Smooth muscle cell (in vitro differentiated cells): ENCODE measurements at regions not wholly inside any gene's neighbourhood (a gene's known extent, or its start where the extent isn't known, plus 50 kb on each side); places are given as distances from the start of the nearest gene placed in this dataset.

Experiments
- DNase-seq: peaks from one replicate; lab custom pipeline; 2025; ENCODE audit not compliant: unreplicated experiment; lab: John Stamatoyannopoulos, UW
- H2AFZ ChIP-seq: fragments of 200-600 bp; sonication (generic); 2 replicates; pipeline ENCODE4 v1.6.0; 2016; ENCODE audit warnings: antibody characterized with exemption, low read depth, mild to moderate bottlenecking
- H3F3A ChIP-seq: fragments of 200-600 bp; sonication (generic); 2 replicates; pipeline ENCODE4 v1.6.0; 2017; ENCODE audit warnings: antibody characterized with exemption, low read depth
- H3K27ac ChIP-seq: fragments of 200-600 bp; sonication (generic); 2 replicates; pipeline ENCODE4 v1.5.1; 2016; ENCODE audit warnings: low read depth, mild to moderate bottlenecking
- H3K27me3 ChIP-seq: fragments of 200-600 bp; sonication (generic); 2 replicates; pipeline ENCODE4 v1.6.1; 2016; ENCODE audit warnings: low read depth, mild to moderate bottlenecking
- H3K36me3 ChIP-seq: fragments of 200-600 bp; sonication (generic); 2 replicates; pipeline ENCODE4 v1.5.1; 2016; ENCODE audit warnings: low read depth
- H3K4me1 ChIP-seq: fragments of 200-600 bp; sonication (generic); 2 replicates; pipeline ENCODE4 v1.5.1; 2016; ENCODE audit warnings: low read depth
- H3K4me2 ChIP-seq: fragments of 200-600 bp; sonication (generic); 2 replicates; pipeline ENCODE4 v1.6.0; 2016; ENCODE audit warnings: mild to moderate bottlenecking
- H3K4me3 ChIP-seq: fragments of 200-600 bp; sonication (generic); 2 replicates; pipeline ENCODE4 v1.5.1; 2016; ENCODE audit warnings: mild to moderate bottlenecking
- H3K79me2 ChIP-seq: fragments of 200-600 bp; sonication (generic); 2 replicates; pipeline ENCODE4 v1.6.0; 2016; ENCODE audit warnings: low read depth, mild to moderate bottlenecking
- H3K9ac ChIP-seq: fragments of 200-600 bp; sonication (generic); 2 replicates; pipeline ENCODE4 v1.6.0; 2016; ENCODE audit warnings: low read depth
- H3K9me3 ChIP-seq: fragments of 200-600 bp; sonication (generic); replicated peaks from 2 replicates; pipeline ENCODE4 v1.5.1; 2016; ENCODE audit warnings: low read depth
- H4K20me1 ChIP-seq: fragments of 200-600 bp; sonication (generic); 2 replicates; pipeline ENCODE4 v1.6.0; 2016; ENCODE audit warnings: low read depth
- CTCF ChIP-seq: fragments of 200-600 bp; sonication (generic); IDR thresholded peaks from 2 replicates; pipeline ENCODE4 v1.5.1; 2017; ENCODE audit warnings: borderline replicate concordance, mild to moderate bottlenecking, antibody characterized with exemption; ENCODE audit not compliant: insufficient read depth, poor library complexity, severe bottlenecking
- WGBS: methylation state at CpG from one replicate; pipeline ENCODE4 v1.1.7; 2016; ENCODE audit warnings: low lambda C conversion rate; 5-methylcytosine and 5-hydroxymethylcytosine counted together

GRCh38 chr13:109642358-109642757 is 144.0 kb downstream of the IRS2 start:
- no peaks in the 10 kb centered on the region for H3F3A ChIP-seq
- no peak for DNase-seq
- no peak for TF ChIP-seq CTCF
- H3K9me3 ChIP-seq: peaks cover 5% of the 10 kb centered on the region
- H3K27ac ChIP-seq: no peak overlapping the region
- no peak overlapping the region for H3K4me2 ChIP-seq
- no peaks in the 10 kb centered on the region for H3K36me3 ChIP-seq
- H4K20me1 ChIP-seq: no peaks in the 10 kb centered on the region
- H3K4me3 ChIP-seq: no peak overlapping the region
- no peak overlapping the region for H2AFZ ChIP-seq
- WGBS: 92% methylated on average over 8 of the region's 8 CpGs
- H3K4me1 ChIP-seq: peaks cover 3% of the 10 kb centered on the region
- H3K27me3 ChIP-seq: no peaks in the 10 kb centered on the region
- no peak overlapping the region for H3K9ac ChIP-seq
- no peaks in the 10 kb centered on the region for H3K79me2 ChIP-seq

GRCh38 chr13:109636736-109637135 is 149.6 kb downstream of the IRS2 start:
- Histone ChIP-seq H2AFZ (no peak overlapping the region), H3K9ac (no peak overlapping the region), H3K27ac (no peak overlapping the region), H4K20me1 (no peaks in the 10 kb centered on the region), H3K4me3 (no peak overlapping the region), H3F3A (no peaks in the 10 kb centered on the region), H3K27me3 (no peaks in the 10 kb centered on the region), H3K4me2 (no peak overlapping the region), H3K4me1 (no peaks in the 10 kb centered on the region), H3K36me3 (no peaks in the 10 kb centered on the region), H3K79me2 (no peaks in the 10 kb centered on the region), H3K9me3 (peaks cover 5% of the 10 kb centered on the region)
- no peak for DNase-seq
- TF ChIP-seq CTCF: no peak
- WGBS: 97% methylated on average over 3 of the region's 3 CpGs

- Histone ChIP-seq H3K79me2 (no peaks in the 10 kb centered on the region), H3K9ac (no peak overlapping the region), H3K9me3 (no peaks in the 10 kb centered on the region), H3K4me2 (no peak overlapping the region), H3F3A (no peaks in the 10 kb centered on the region), H3K36me3 (no peaks in the 10 kb centered on the region), H3K4me1 (peaks cover 2% of the 10 kb centered on the region), H3K27ac (no peak overlapping the region), H4K20me1 (no peaks in the 10 kb centered on the region), H2AFZ (no peak overlapping the region), H3K4me3 (no peak overlapping the region), H3K27me3 (no peaks in the 10 kb centered on the region)
- no peak for DNase-seq
- no peak for TF ChIP-seq CTCF
- 94% methylated on average over 5 of the region's 5 CpGs for WGBS
Observed at GRCh38 chr13:109631069-109631468, 155.3 kb downstream of the IRS2 start.

GRCh38 chr13:109630271-109630670 is 156.1 kb downstream of the IRS2 start:
- WGBS: 78% methylated on average over 6 of the region's 6 CpGs
- Histone ChIP-seq H3K9ac (no peak overlapping the region), H3K27ac (no peak overlapping the region), H3K79me2 (no peaks in the 10 kb centered on the region), H3K4me3 (no peak overlapping the region), H3K4me1 (peaks cover 2% of the 10 kb centered on the region), H3K36me3 (no peaks in the 10 kb centered on the region), H4K20me1 (no peaks in the 10 kb centered on the region), H3K9me3 (no peaks in the 10 kb centered on the region), H3K4me2 (no peak overlapping the region), H3F3A (no peaks in the 10 kb centered on the region), H3K27me3 (no peaks in the 10 kb centered on the region), H2AFZ (no peak overlapping the region)
- TF ChIP-seq CTCF: no peak
- DNase-seq: no peak
